ENCODE measurements at regions not wholly inside any gene's neighbourhood (a gene's known extent, or its start where the extent isn't known, plus 50 kb on each side); places are given as distances from the start of the nearest gene placed in this dataset.

- H3K27me3 ChIP-seq (ENCODE audit: control insufficient read depth in 1 of 2, insufficient read depth in 2 of 2, low read length in 2 of 2) = no peaks in the 10 kb centered on the region
- TF ChIP-seq CTCF (IDR thresholded peaks at IDR 0.05) = no peak
- no peaks in the 10 kb centered on the region for H3K4me1 Mint-ChIP-seq (ENCODE audit: low read depth)
- peaks cover 12% of the 10 kb centered on the region for H3K9me3 Mint-ChIP-seq
- no peak overlapping the region for H3K27ac Mint-ChIP-seq
- no peaks in the 10 kb centered on the region for H3K36me3 ChIP-seq (ENCODE audit: insufficient read depth, low read length)
- no peaks in the 10 kb centered on the region for H3K27me3 Mint-ChIP-seq
- H3K36me3 Mint-ChIP-seq (ENCODE audit: low read depth) = no peaks in the 10 kb centered on the region
- CTCF ChIA-PET = no interaction called here
- POLR2A ChIA-PET = no interaction called here
- DNase-seq = no peak
- no peak overlapping the region for H3K27ac ChIP-seq (ENCODE audit: low read depth in 1 of 2, low read length in 2 of 2)
- H3K9me3 ChIP-seq (ENCODE audit: control insufficient read depth in 1 of 2, insufficient read depth in 1 of 2, low read length in 2 of 2) = peaks cover 0 to 3% of the 10 kb centered on the region in 2 experiments
- no peak for ATAC-seq (ENCODE audit: poor library complexity)
- no peak overlapping the region for H3K4me3 ChIP-seq (ENCODE audit: low read length)
- intact Hi-C loops (cut with DNase I, micrococcal nuclease) = no loop called here
- no peak overlapping the region for H3K4me3 Mint-ChIP-seq
- no peaks in the 10 kb centered on the region for H3K4me1 ChIP-seq (ENCODE audit: insufficient read depth, low read length)
These were observed 128.5 kb upstream of the CDH10 start for GRCh38 chr5:24773261-24773660.

DNA sequence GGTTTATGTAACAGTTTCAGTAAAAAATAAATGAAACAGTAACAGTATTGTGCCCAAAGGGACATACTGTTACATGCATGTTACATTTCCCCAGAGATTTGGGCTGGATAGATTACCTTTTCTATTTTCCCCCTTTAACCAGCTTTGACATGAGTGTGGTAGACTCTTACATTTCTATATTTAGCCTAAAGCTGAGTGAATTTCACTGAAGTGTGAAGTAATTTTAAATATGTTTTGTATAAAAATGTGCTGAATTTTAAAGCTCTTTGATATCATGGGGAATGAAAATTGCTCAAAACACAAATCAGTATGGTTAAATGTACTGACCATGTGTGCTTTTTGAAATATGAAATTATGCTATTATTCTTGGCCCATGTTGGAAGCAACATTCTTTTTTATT, 122.3 kb upstream of the CDH10 start:
- no peak for TF ChIP-seq CTCF (IDR thresholded peaks at IDR 0.05)
- Histone ChIP-seq H3K27me3 (ENCODE audit: control insufficient read depth in 1 of 2, insufficient read depth in 2 of 2, low read length in 2 of 2) (no peaks in the 10 kb centered on the region), H3K4me1 (ENCODE audit: insufficient read depth, low read length) (no peaks in the 10 kb centered on the region), H3K4me3 (ENCODE audit: low read length) (no peak overlapping the region), H3K27ac (ENCODE audit: low read depth in 1 of 2, low read length in 2 of 2) (no peak overlapping the region), H3K36me3 (ENCODE audit: insufficient read depth, low read length) (no peaks in the 10 kb centered on the region), H3K9me3 (ENCODE audit: control insufficient read depth in 1 of 2, insufficient read depth in 1 of 2, low read length in 2 of 2) (peaks cover 7 to 9% of the 10 kb centered on the region in 2 experiments)
- POLR2A ChIA-PET = no interaction called here
- ATAC-seq (ENCODE audit: poor library complexity) (no peak), DNase-seq (no peak)
- intact Hi-C loops (cut with DNase I, micrococcal nuclease) = no loop called here
- Mint-ChIP-seq H3K9me3 (peaks cover 9% of the 10 kb centered on the region), H3K27ac (no peak overlapping the region), H3K4me1 (ENCODE audit: low read depth) (no peaks in the 10 kb centered on the region), H3K27me3 (no peaks in the 10 kb centered on the region), H3K36me3 (ENCODE audit: low read depth) (no peaks in the 10 kb centered on the region), H3K4me3 (no peak overlapping the region)
- CTCF ChIA-PET = no interaction called here

DNA sequence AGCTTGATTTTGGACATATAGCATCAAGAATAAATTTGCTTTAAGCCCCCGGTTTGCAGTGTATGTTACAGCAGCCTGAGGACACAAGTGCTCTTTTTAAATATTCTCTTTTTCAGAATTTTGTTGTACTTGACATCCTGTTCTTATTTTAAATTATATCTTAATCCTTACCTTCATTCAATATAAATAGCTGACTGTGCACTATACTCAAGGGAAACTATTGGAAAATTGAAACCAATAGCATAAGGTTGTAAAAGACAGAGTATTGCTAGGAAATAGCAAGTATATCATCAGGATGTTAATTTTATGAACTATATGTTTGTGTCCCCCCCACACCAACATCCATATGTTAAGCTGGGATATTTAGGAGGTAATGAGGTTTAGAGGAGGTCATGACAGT, 120.4 kb upstream of the CDH10 start:
- POLR2A ChIA-PET = no interaction called here
- Mint-ChIP-seq H3K4me1 (ENCODE audit: low read depth) (no peaks in the 10 kb centered on the region), H3K27me3 (no peaks in the 10 kb centered on the region), H3K27ac (no peak overlapping the region), H3K4me3 (no peak overlapping the region), H3K9me3 (peaks cover 9% of the 10 kb centered on the region), H3K36me3 (ENCODE audit: low read depth) (no peaks in the 10 kb centered on the region)
- H3K4me3 ChIP-seq (ENCODE audit: low read length) = no peak overlapping the region
- H3K27ac ChIP-seq (ENCODE audit: low read depth in 1 of 2, low read length in 2 of 2) = no peak overlapping the region
- ATAC-seq (ENCODE audit: poor library complexity) = no peak
- no peaks in the 10 kb centered on the region for H3K4me1 ChIP-seq (ENCODE audit: insufficient read depth, low read length)
- no peaks in the 10 kb centered on the region for H3K27me3 ChIP-seq (ENCODE audit: control insufficient read depth in 1 of 2, insufficient read depth in 2 of 2, low read length in 2 of 2)
- TF ChIP-seq CTCF (IDR thresholded peaks at IDR 0.05) = no peak
- intact Hi-C loops (cut with DNase I, micrococcal nuclease) = no loop called here
- DNase-seq = no peak
- CTCF ChIA-PET = interaction anchor here (0.9 kb wide), 1 partner anchor 11 kb away, joined by 3 read pairs; no protein-coding TSS in a partner anchor
- H3K9me3 ChIP-seq (ENCODE audit: control insufficient read depth in 1 of 2, insufficient read depth in 1 of 2, low read length in 2 of 2) = peaks cover 12 to 14% of the 10 kb centered on the region in 2 experiments
- H3K36me3 ChIP-seq (ENCODE audit: insufficient read depth, low read length) = no peaks in the 10 kb centered on the region

Data from CD4-positive, alpha-beta T cell (primary cell).